ENCODE measurements at regions not wholly inside any gene's neighbourhood (a gene's known extent, or its start where the extent isn't known, plus 50 kb on each side); places are given as distances from the start of the nearest gene placed in this dataset.
"Not testable (repeated sequence)": the region's sequence is repeated elsewhere in the genome, so short reads cannot be mapped to it uniquely, and the experiment has no call there.

GRCh38 chr5:53785924-53786323 is 225.5 kb downstream of the NDUFS4 start:
- no peaks in the 10 kb centered on the region; the same call in 1 of the 2 replicates for H3K27me3 ChIP-seq (replicated peaks; ENCODE audit: control insufficient read depth, insufficient read depth, low read length)
- TF ChIP-seq CTCF (IDR thresholded peaks at IDR 0.05; ENCODE audit: insufficient read depth, low read length, poor library complexity, severe bottlenecking) = no peak
- no peaks in the 10 kb centered on the region for H3K36me3 ChIP-seq (ENCODE audit: control insufficient read depth, insufficient read depth, low read length)
- no peak for DNase-seq (ENCODE audit: extremely low read depth, insufficient read length)
- no peak overlapping the region for H3K4me3 ChIP-seq (replicated peaks; ENCODE audit: low read depth, low read length)

GRCh38 chr5:53790026-53790425 is 229.6 kb downstream of the NDUFS4 start:
- H3K36me3 ChIP-seq (ENCODE audit: control insufficient read depth, insufficient read depth, low read length) = no peaks in the 10 kb centered on the region
- TF ChIP-seq CTCF (IDR thresholded peaks at IDR 0.05; ENCODE audit: insufficient read depth, low read length, poor library complexity, severe bottlenecking) = no peak
- H3K27me3 ChIP-seq (replicated peaks; ENCODE audit: control insufficient read depth, insufficient read depth, low read length) = no peaks in the 10 kb centered on the region
- no peak for DNase-seq (ENCODE audit: extremely low read depth, insufficient read length)
- H3K4me3 ChIP-seq (replicated peaks; ENCODE audit: low read depth, low read length) = no peak overlapping the region

GRCh38 chr5:53792338-53792737 is 231.9 kb downstream of the NDUFS4 start:
- TF ChIP-seq CTCF (IDR thresholded peaks at IDR 0.05; ENCODE audit: insufficient read depth, low read length, poor library complexity, severe bottlenecking) = no peak
- DNase-seq (ENCODE audit: extremely low read depth, insufficient read length) = no peak
- Histone ChIP-seq H3K36me3 (ENCODE audit: control insufficient read depth, insufficient read depth, low read length) (no peaks in the 10 kb centered on the region), H3K4me3 (replicated peaks; ENCODE audit: low read depth, low read length) (no peak overlapping the region), H3K27me3 (replicated peaks; ENCODE audit: control insufficient read depth, insufficient read depth, low read length) (no peaks in the 10 kb centered on the region)

GRCh38 chr5:53799644-53800043 is 239.2 kb downstream of the NDUFS4 start:
- H3K27me3 ChIP-seq (replicated peaks; ENCODE audit: control insufficient read depth, insufficient read depth, low read length); H3K36me3 ChIP-seq (ENCODE audit: control insufficient read depth, insufficient read depth, low read length); DNase-seq (ENCODE audit: extremely low read depth, insufficient read length); H3K4me3 ChIP-seq (replicated peaks; ENCODE audit: low read depth, low read length): not testable (repeated sequence)

- H3K27me3 ChIP-seq (replicated peaks; ENCODE audit: control insufficient read depth, insufficient read depth, low read length); H3K36me3 ChIP-seq (ENCODE audit: control insufficient read depth, insufficient read depth, low read length); DNase-seq (ENCODE audit: extremely low read depth, insufficient read length); H3K4me3 ChIP-seq (replicated peaks; ENCODE audit: low read depth, low read length): not testable (repeated sequence)
Observed at GRCh38 chr5:53808392-53808791, 248.0 kb downstream of the NDUFS4 start.

- no peaks in the 10 kb centered on the region for H3K36me3 ChIP-seq (ENCODE audit: control insufficient read depth, insufficient read depth, low read length)
- DNase-seq (ENCODE audit: extremely low read depth, insufficient read length) = no peak
- H3K27me3 ChIP-seq (replicated peaks; ENCODE audit: control insufficient read depth, insufficient read depth, low read length) = no peaks in the 10 kb centered on the region
- TF ChIP-seq CTCF (IDR thresholded peaks at IDR 0.05; ENCODE audit: insufficient read depth, low read length, poor library complexity, severe bottlenecking) = no peak
- no peak overlapping the region for H3K4me3 ChIP-seq (replicated peaks; ENCODE audit: low read depth, low read length)
Observed at GRCh38 chr5:53814819-53815218, 254.4 kb downstream of the NDUFS4 start.

GRCh38 chr5:53815471-53815870 is 255.0 kb downstream of the NDUFS4 start:
- no peak for DNase-seq (ENCODE audit: extremely low read depth, insufficient read length)
- H3K36me3 ChIP-seq (ENCODE audit: control insufficient read depth, insufficient read depth, low read length) = no peaks in the 10 kb centered on the region
- no peaks in the 10 kb centered on the region for H3K27me3 ChIP-seq (replicated peaks; ENCODE audit: control insufficient read depth, insufficient read depth, low read length)
- TF ChIP-seq CTCF (IDR thresholded peaks at IDR 0.05; ENCODE audit: insufficient read depth, low read length, poor library complexity, severe bottlenecking) = no peak
- no peak overlapping the region for H3K4me3 ChIP-seq (replicated peaks; ENCODE audit: low read depth, low read length)
